ENCODE measurements at regions not wholly inside any gene's neighbourhood (a gene's known extent, or its start where the extent isn't known, plus 50 kb on each side); places are given as distances from the start of the nearest gene placed in this dataset.

DNA sequence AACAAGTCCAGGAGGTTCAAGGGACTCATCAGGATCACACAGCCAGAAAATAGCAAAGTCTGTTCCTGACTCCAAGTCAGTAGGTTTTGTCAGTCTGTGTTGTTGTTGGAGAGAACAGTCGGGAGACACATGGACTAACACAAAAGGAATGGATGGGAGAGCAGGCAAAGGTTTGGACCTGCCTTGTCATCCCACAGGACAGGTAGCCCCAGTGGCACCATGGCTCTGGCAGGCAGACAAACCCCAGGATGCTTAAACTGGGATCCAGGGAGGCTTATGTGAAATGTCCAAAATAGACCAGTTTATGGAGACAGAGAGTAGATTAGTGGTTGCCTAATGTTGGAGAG lies 201.6 kb upstream of the NAV2 start:
- Histone ChIP-seq H3K27ac (ENCODE audit: insufficient read depth, low read depth, low read length) (no peak overlapping the region), H3K4me1 (ENCODE audit: control insufficient read depth, extremely low read depth, insufficient read depth, low read length) (peaks cover 24% of the 10 kb centered on the region), H3K36me3 (ENCODE audit: control insufficient read depth in 2 of 2, extremely low read depth in 1 of 2, insufficient read depth in 2 of 2, low read length in 2 of 2) (no peaks in the 10 kb centered on the region), H3K9me1 (replicated peaks; ENCODE audit: control insufficient read depth, extremely low read depth, insufficient read depth, low read length) (no peaks in the 10 kb centered on the region), H3K27me3 (ENCODE audit: control insufficient read depth in 2 of 2, insufficient read depth in 2 of 2, low read length in 2 of 2) (no peaks in the 10 kb centered on the region), H3K9me3 (replicated peaks; ENCODE audit: control insufficient read depth, insufficient read depth, low read length) (no peaks in the 10 kb centered on the region), H2AFZ (ENCODE audit: low read depth, low read length) (no peak overlapping the region), H3K9ac (replicated peaks; ENCODE audit: extremely low read depth, insufficient read depth, low read length) (no peak overlapping the region), H3K4me2 (ENCODE audit: insufficient read depth, low read length) (no peak overlapping the region), H4K20me1 (replicated peaks; ENCODE audit: control insufficient read depth, extremely low read depth, insufficient read depth, low read length) (no peaks in the 10 kb centered on the region), H3K4me3 (replicated peaks in 1 of 3; ENCODE audit: insufficient read depth in 1 of 3, low read depth in 1 of 3, low read length in 3 of 3) (no peak overlapping the region), H3K79me2 (ENCODE audit: control insufficient read depth, insufficient read depth, low read length) (no peaks in the 10 kb centered on the region)
- ChIA-PET POLR2A (no interaction called here), CTCF (interaction anchor here (1.1 to 1.8 kb wide), 3 partner anchors 41 to 142 kb away, joined by 3 to 5 read pairs (median 5); no protein-coding TSS in a partner anchor)
- BruUV-seq (replicated peaks), result no TSS peak
- DNase-seq (ENCODE audit: low read depth, low spot score), result no peak
- dilution Hi-C loops (cut with MboI; ENCODE audit: extremely low pct_ligation_motif_present, low sequenced_read_pairs) (no loop called here), intact Hi-C loops (cut with micrococcal nuclease) (no loop called here)
- TF ChIP-seq JUN (IDR thresholded peaks at IDR 0.05; ENCODE audit: borderline replicate concordance, insufficient read depth, insufficient read length, low read depth), result no peak
- TF ChIP-seq, protein P1, sequence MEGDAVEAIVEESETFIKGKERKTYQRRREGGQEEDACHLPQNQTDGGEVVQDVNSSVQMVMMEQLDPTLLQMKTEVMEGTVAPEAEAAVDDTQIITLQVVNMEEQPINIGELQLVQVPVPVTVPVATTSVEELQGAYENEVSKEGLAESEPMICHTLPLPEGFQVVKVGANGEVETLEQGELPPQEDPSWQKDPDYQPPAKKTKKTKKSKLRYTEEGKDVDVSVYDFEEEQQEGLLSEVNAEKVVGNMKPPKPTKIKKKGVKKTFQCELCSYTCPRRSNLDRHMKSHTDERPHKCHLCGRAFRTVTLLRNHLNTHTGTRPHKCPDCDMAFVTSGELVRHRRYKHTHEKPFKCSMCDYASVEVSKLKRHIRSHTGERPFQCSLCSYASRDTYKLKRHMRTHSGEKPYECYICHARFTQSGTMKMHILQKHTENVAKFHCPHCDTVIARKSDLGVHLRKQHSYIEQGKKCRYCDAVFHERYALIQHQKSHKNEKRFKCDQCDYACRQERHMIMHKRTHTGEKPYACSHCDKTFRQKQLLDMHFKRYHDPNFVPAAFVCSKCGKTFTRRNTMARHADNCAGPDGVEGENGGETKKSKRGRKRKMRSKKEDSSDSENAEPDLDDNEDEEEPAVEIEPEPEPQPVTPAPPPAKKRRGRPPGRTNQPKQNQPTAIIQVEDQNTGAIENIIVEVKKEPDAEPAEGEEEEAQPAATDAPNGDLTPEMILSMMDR (IDR thresholded peaks at IDR 0.05; ENCODE audit: extremely low read depth in 1 of 2, insufficient read depth in 1 of 2, low read depth in 1 of 2, low read length in 2 of 2), result no peak
- TF ChIP-seq POLR2A (IDR thresholded peaks at IDR 0.05; ENCODE audit: low read depth, low read length), result no peak
- no peak for TF ChIP-seq EZH2 (IDR thresholded peaks at IDR 0.05; ENCODE audit: borderline replicate concordance, low read depth, low read length, severe bottlenecking)
- TF ChIP-seq FOS (IDR thresholded peaks at IDR 0.05; ENCODE audit: borderline replicate concordance, insufficient read depth, low read length), result no peak
- TF ChIP-seq GATA2 (IDR thresholded peaks at IDR 0.05; ENCODE audit: insufficient read depth, insufficient read length, low read depth, low read length), result no peak
- TF ChIP-seq, protein P2, sequence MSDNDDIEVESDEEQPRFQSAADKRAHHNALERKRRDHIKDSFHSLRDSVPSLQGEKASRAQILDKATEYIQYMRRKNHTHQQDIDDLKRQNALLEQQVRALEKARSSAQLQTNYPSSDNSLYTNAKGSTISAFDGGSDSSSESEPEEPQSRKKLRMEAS (IDR thresholded peaks at IDR 0.05; ENCODE audit: insufficient read depth, insufficient read length), result no peak
- no peak for FAIRE-seq

Measured in endothelial cell of umbilical vein (primary cell).